Prostate gland (tissue), 2 donors: ENCODE measurements at regions not wholly inside any gene's neighbourhood (a gene's known extent, or its start where the extent isn't known, plus 50 kb on each side); places are given as distances from the start of the nearest gene placed in this dataset.

Experiments
- CTCF ChIP-seq, 4 experiments: fragments of 200-600 bp in 2 of 4; fragments of 450-650 bp in 2 of 4; sonication (generic) in 2 of 4; IDR thresholded peaks; 1 replicate in 3 of 4; 2 replicates in 1 of 4; pipeline ENCODE4 v1.5.1; 2016 to 2019; ENCODE audit warnings: antibody characterized with exemption in 4 of 4, mild to moderate bottlenecking in 2 of 4, moderate library complexity in 2 of 4
- POLR2A ChIP-seq: fragments of 450-650 bp; IDR thresholded peaks from one replicate; pipeline ENCODE4 v1.6.1; 2016; ENCODE audit warnings: antibody characterized with exemption, mild to moderate bottlenecking
- POLR2AphosphoS5 ChIP-seq: sonication (generic); formaldehyde crosslinking; IDR thresholded peaks from one replicate; pipeline ENCODE4 v1.6.1; 2017; ENCODE audit warnings: antibody characterized with exemption

DNA sequence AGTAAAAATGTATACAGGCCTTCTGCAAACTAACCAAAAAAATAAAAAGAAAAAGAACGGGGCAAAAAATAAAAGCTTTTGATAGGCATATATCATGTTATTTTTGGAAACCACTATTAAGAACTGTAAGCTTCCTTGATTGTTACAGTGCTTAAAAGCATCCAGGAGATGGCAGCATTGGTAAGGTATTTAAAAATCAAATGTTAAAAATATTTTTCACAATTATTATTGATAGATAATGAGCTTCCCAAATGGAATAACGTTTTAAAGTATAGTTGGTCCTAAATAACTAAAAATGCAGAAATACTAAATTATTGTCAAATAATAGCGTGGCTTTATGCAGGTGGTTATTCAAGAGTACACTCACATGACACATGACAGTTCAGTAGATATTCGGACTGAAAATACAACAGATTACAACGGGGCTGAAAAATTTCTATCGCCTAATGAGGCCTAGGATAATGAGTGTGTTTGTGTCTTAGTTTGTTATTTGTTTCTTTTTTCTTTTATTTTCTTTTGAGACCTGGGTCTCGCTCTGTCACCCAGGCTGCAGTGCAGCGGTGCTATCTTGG, 127.2 kb upstream of the ATF7IP start:
- peak in 3 of 4 experiments; percentile 63 to 77 (median 75) for TF ChIP-seq CTCF (IDR thresholded peaks at IDR 0.05)
- TF ChIP-seq POLR2A, result no peak
- TF ChIP-seq POLR2AphosphoS5, result no peak
